Stimulated activated naive CD4-positive, alpha-beta T cell treated with Interleukin-2 at 50 U/mL for 16 hours (primary cell): ENCODE measurements at regions not wholly inside any gene's neighbourhood (a gene's known extent, or its start where the extent isn't known, plus 50 kb on each side); places are given as distances from the start of the nearest gene placed in this dataset.

Experiments used
- DNase-seq: peaks from one replicate; lab custom pipeline; 2025; lab: John Stamatoyannopoulos, UW

- no peak for DNase-seq
These were observed 369.7 kb upstream of the TRIB2 start for GRCh38 chr2:12347066-12347493.

- no peak for DNase-seq
These were observed 368.5 kb upstream of the TRIB2 start for GRCh38 chr2:12348216-12348615.

- DNase-seq = no peak
These were observed 365.9 kb upstream of the TRIB2 start for GRCh38 chr2:12350821-12351220.

GRCh38 chr2:12352889-12353288, 363.8 kb upstream of the TRIB2 start:
- DNase-seq = no peak

GRCh38 chr2:12361506-12361905, 355.2 kb upstream of the TRIB2 start:
- DNase-seq = no peak

- DNase-seq = no peak
These were observed 353.6 kb upstream of the TRIB2 start for GRCh38 chr2:12363138-12363537.

GRCh38 chr2:12363569-12363968, 353.2 kb upstream of the TRIB2 start:
- DNase-seq = no peak

- no peak for DNase-seq
These were observed 347.2 kb upstream of the TRIB2 start for GRCh38 chr2:12369566-12369965.

- DNase-seq = no peak
These were observed 340.7 kb upstream of the TRIB2 start for GRCh38 chr2:12376025-12376424.

- DNase-seq = no peak
These were observed 337.6 kb upstream of the TRIB2 start for GRCh38 chr2:12379143-12379542.

- DNase-seq = no peak
These were observed 335.0 kb upstream of the TRIB2 start for GRCh38 chr2:12381543-12382325.

- no peak for DNase-seq
These were observed 334.4 kb upstream of the TRIB2 start for GRCh38 chr2:12382366-12382765.

GRCh38 chr2:12389344-12390045, 327.2 kb upstream of the TRIB2 start:
- DNase-seq = no peak

- DNase-seq = no peak
These were observed 325.6 kb upstream of the TRIB2 start for GRCh38 chr2:12391116-12391515.

GRCh38 chr2:12396699-12397098, 320.0 kb upstream of the TRIB2 start:
- DNase-seq = no peak

GRCh38 chr2:12397854-12398253, 318.9 kb upstream of the TRIB2 start:
- no peak for DNase-seq

- DNase-seq = no peak
These were observed 317.5 kb upstream of the TRIB2 start for GRCh38 chr2:12399240-12399639.

- DNase-seq = no peak
These were observed 316.2 kb upstream of the TRIB2 start for GRCh38 chr2:12400543-12400942.

- no peak for DNase-seq
These were observed 314.1 kb upstream of the TRIB2 start for GRCh38 chr2:12402440-12403139.

- no peak for DNase-seq
These were observed 312.2 kb upstream of the TRIB2 start for GRCh38 chr2:12404497-12404896.

GRCh38 chr2:12407160-12407559, 309.6 kb upstream of the TRIB2 start:
- no peak for DNase-seq

GRCh38 chr2:12412898-12413305, 303.8 kb upstream of the TRIB2 start:
- DNase-seq = peak; percentile 33

GRCh38 chr2:12415536-12415935, 301.2 kb upstream of the TRIB2 start:
- DNase-seq = no peak
